ENCODE measurements at regions not wholly inside any gene's neighbourhood (a gene's known extent, or its start where the extent isn't known, plus 50 kb on each side); places are given as distances from the start of the nearest gene placed in this dataset.

GRCh38 chr2:128440666-128441340 is 122.1 kb upstream of the HS6ST1 start:
- CTCF ChIA-PET = interaction anchor here (1.1 to 1.2 kb wide), 2 partner anchors 15 to 296 kb away, joined by 3 read pairs; no protein-coding TSS in a partner anchor
- WGBS (ENCODE audit: low lambda C conversion rate) = 68% methylated on average over 4 of the region's 14 CpGs

GRCh38 chr2:128441341-128442052 is 122.8 kb upstream of the HS6ST1 start:
- Histone ChIP-seq H3K27me3 (ENCODE audit: insufficient read depth) (no peaks in the 10 kb centered on the region), H3K4me3 (ENCODE audit: low read depth in 2 of 2, low read length in 1 of 2) (no peak overlapping the region), H3K9me3 (no peaks in the 10 kb centered on the region), H2AFZ (ENCODE audit: low read depth) (no peak overlapping the region), H3K27ac (ENCODE audit: low read depth in 2 of 2, low read length in 1 of 2) (peak overlapping the region in 1 of 2 experiments; percentile 64; a peak in 1 of 4 replicates), H3K9ac (no peak overlapping the region), H3K36me3 (replicated peaks in 1 of 2; ENCODE audit: control insufficient read depth in 1 of 2, insufficient read depth in 2 of 2, low read length in 1 of 2) (no peaks in the 10 kb centered on the region), H3F3A (replicated peaks; ENCODE audit: insufficient read depth) (no peaks in the 10 kb centered on the region), H4K20me1 (ENCODE audit: insufficient read depth) (no peaks in the 10 kb centered on the region), H3K79me2 (ENCODE audit: insufficient read depth) (no peaks in the 10 kb centered on the region), H3K4me1 (ENCODE audit: control insufficient read depth in 1 of 2, insufficient read depth in 2 of 2, low read depth in 1 of 2, low read length in 1 of 2) (peaks cover 0 to 57% of the 10 kb centered on the region in 2 experiments; a peak in 1 of 4 replicates), H3K4me2 (no peak overlapping the region), H3K9me2 (no peaks in the 10 kb centered on the region)
- POLR2A ChIA-PET = interaction anchor here (1.4 kb wide), 1 partner anchor 9 kb away, joined by 3 read pairs; no protein-coding TSS in a partner anchor
- 46% methylated on average over 7 of the region's 18 CpGs for WGBS (ENCODE audit: low lambda C conversion rate)
- TF ChIP-seq GABPA (IDR thresholded peaks at IDR 0.05; ENCODE audit: low read depth) (no peak), EP300 (IDR thresholded peaks at IDR 0.05; ENCODE audit: borderline replicate concordance in 1 of 2, low read depth in 1 of 2, low read length in 1 of 2) (no peak), SIN3A (IDR thresholded peaks at IDR 0.05; ENCODE audit: borderline replicate concordance, low read depth, low read length) (no peak), GATA2 (CRISPR knock-in tag; IDR thresholded peaks at IDR 0.05) (no peak), RFX5 (IDR thresholded peaks at IDR 0.05; ENCODE audit: low read length) (no peak), TAF1 (IDR thresholded peaks at IDR 0.05; ENCODE audit: borderline replicate concordance, low read depth, low read length) (no peak), JUND (IDR thresholded peaks at IDR 0.05) (no peak), MXI1 (IDR thresholded peaks at IDR 0.05; ENCODE audit: low read depth, low read length) (no peak), CTCF (IDR thresholded peaks at IDR 0.05) (no peak), TEAD4 (IDR thresholded peaks at IDR 0.05; ENCODE audit: borderline replicate concordance, insufficient read depth) (no peak), YY1 (IDR thresholded peaks at IDR 0.05; ENCODE audit: low read depth) (no peak), POLR2AphosphoS5 (IDR thresholded peaks at IDR 0.05; ENCODE audit: low read depth, low read length) (no peak)
- TF ChIP-seq, protein P1, sequence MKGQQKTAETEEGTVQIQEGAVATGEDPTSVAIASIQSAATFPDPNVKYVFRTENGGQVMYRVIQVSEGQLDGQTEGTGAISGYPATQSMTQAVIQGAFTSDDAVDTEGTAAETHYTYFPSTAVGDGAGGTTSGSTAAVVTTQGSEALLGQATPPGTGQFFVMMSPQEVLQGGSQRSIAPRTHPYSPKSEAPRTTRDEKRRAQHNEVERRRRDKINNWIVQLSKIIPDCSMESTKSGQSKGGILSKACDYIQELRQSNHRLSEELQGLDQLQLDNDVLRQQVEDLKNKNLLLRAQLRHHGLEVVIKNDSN (IDR thresholded peaks at IDR 0.05; ENCODE audit: borderline replicate concordance, low read depth) = no peak
- CTCF ChIA-PET = interaction anchor here (1.1 to 1.2 kb wide), 2 partner anchors 16 to 295 kb away, joined by 3 read pairs; no protein-coding TSS in a partner anchor
- DNase-seq = no peak

More at GRCh38 chr2:128440666-128441340, 122.1 kb upstream of the HS6ST1 start:
- POLR2A ChIA-PET = interaction anchor here (1.4 to 1.5 kb wide), 2 partner anchors 9 to 15 kb away, joined by 3 to 4 read pairs; no protein-coding TSS in a partner anchor
- Histone ChIP-seq H3K4me2 (no peak overlapping the region), H3K9ac (no peak overlapping the region), H3K4me1 (ENCODE audit: control insufficient read depth in 1 of 2, insufficient read depth in 2 of 2, low read depth in 1 of 2, low read length in 1 of 2) (peaks cover 0 to 60% of the 10 kb centered on the region in 2 experiments; a peak in 1 of 4 replicates), H3F3A (replicated peaks; ENCODE audit: insufficient read depth) (no peaks in the 10 kb centered on the region), H3K36me3 (replicated peaks in 1 of 2; ENCODE audit: control insufficient read depth in 1 of 2, insufficient read depth in 2 of 2, low read length in 1 of 2) (no peaks in the 10 kb centered on the region), H3K9me3 (no peaks in the 10 kb centered on the region), H3K9me2 (no peaks in the 10 kb centered on the region), H3K27ac (ENCODE audit: low read depth in 2 of 2, low read length in 1 of 2) (peak overlapping the region in 1 of 2 experiments; percentile 64; a peak in 1 of 4 replicates), H3K4me3 (ENCODE audit: low read depth in 2 of 2, low read length in 1 of 2) (no peak overlapping the region), H2AFZ (ENCODE audit: low read depth) (no peak overlapping the region), H3K79me2 (ENCODE audit: insufficient read depth) (no peaks in the 10 kb centered on the region), H4K20me1 (ENCODE audit: insufficient read depth) (no peaks in the 10 kb centered on the region), H3K27me3 (ENCODE audit: insufficient read depth) (no peaks in the 10 kb centered on the region)
- DNase-seq = peak; percentile 62
- TF ChIP-seq TEAD4 (IDR thresholded peaks at IDR 0.05; ENCODE audit: borderline replicate concordance, insufficient read depth) (no peak), TAF1 (IDR thresholded peaks at IDR 0.05; ENCODE audit: borderline replicate concordance, low read depth, low read length) (no peak), FOXM1 (IDR thresholded peaks at IDR 0.05; ENCODE audit: low read depth) (no peak), SIN3A (IDR thresholded peaks at IDR 0.05; ENCODE audit: borderline replicate concordance, low read depth, low read length) (no peak), POLR2AphosphoS5 (IDR thresholded peaks at IDR 0.05; ENCODE audit: low read depth, low read length) (no peak), RFX5 (IDR thresholded peaks at IDR 0.05; ENCODE audit: low read length) (no peak)
- TF ChIP-seq, protein P2, sequence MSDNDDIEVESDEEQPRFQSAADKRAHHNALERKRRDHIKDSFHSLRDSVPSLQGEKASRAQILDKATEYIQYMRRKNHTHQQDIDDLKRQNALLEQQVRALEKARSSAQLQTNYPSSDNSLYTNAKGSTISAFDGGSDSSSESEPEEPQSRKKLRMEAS (IDR thresholded peaks at IDR 0.05; ENCODE audit: low read depth) = no peak

Data from SK-N-SH (cell line).